HEK293T (cell line): ENCODE measurements at regions not wholly inside any gene's neighbourhood (a gene's known extent, or its start where the extent isn't known, plus 50 kb on each side); places are given as distances from the start of the nearest gene placed in this dataset.
"Not testable (repeated sequence)": the region's sequence is repeated elsewhere in the genome, so short reads cannot be mapped to it uniquely, and the experiment has no call there.

Experiments used
- CTCF ChIA-PET: fragments of 350-600 bp; formaldehyde crosslinking; extraction: SDS; loops from one replicate; lab custom pipeline; 2021; ENCODE audit warnings: antibody characterized with exemption, inconsistent platforms; lab: Yijun Ruan, JAX
- POLR2A ChIA-PET: fragments of 350-600 bp; formaldehyde crosslinking; extraction: SDS; loops from one replicate; lab custom pipeline; 2020; ENCODE audit warnings: antibody characterized with exemption, inconsistent platforms; lab: Yijun Ruan, JAX
- DNase-seq: peaks from one replicate; pipeline ENCODE4 v3.0.0; 2012; ENCODE audit warnings: mixed read lengths; ENCODE audit errors: extremely low spot score
- ARNT ChIP-seq: fragments of 450-650 bp; IDR thresholded peaks from 2 replicates; pipeline ENCODE4 v1.6.1; 2017; ENCODE audit warnings: mild to moderate bottlenecking
- BHLHE40 ChIP-seq: fragments of 450-650 bp; IDR thresholded peaks from 2 replicates; pipeline ENCODE4 v1.6.1; 2016; ENCODE audit warnings: mild to moderate bottlenecking, moderate library complexity, borderline replicate concordance
- CTBP1 ChIP-seq: fragments of 450-650 bp; IDR thresholded peaks from 2 replicates; pipeline ENCODE4 v1.6.1; 2016; ENCODE audit warnings: borderline replicate concordance
- ELF4 ChIP-seq: fragments of 450-650 bp; IDR thresholded peaks from 2 replicates; pipeline ENCODE4 v1.6.1; 2017; ENCODE audit warnings: antibody characterized with exemption
- FOXA1 ChIP-seq: fragments of 450-650 bp; IDR thresholded peaks from 2 replicates; pipeline ENCODE4 v1.6.1; 2016; ENCODE audit warnings: mild to moderate bottlenecking
- FOXK2 ChIP-seq: fragments of 450-650 bp; IDR thresholded peaks from 2 replicates; pipeline ENCODE4 v1.6.1; 2016; ENCODE audit warnings: mild to moderate bottlenecking
- FOXM1 ChIP-seq: fragments of 450-650 bp; IDR thresholded peaks from 2 replicates; pipeline ENCODE4 v1.6.1; 2017; ENCODE audit warnings: mild to moderate bottlenecking, borderline replicate concordance
- HDGF ChIP-seq: fragments of 450-650 bp; IDR thresholded peaks from 2 replicates; pipeline ENCODE4 v1.6.1; 2017; ENCODE audit warnings: antibody characterized with exemption, borderline replicate concordance
- L3MBTL2 ChIP-seq: fragments of 450-650 bp; conservative IDR thresholded peaks from 2 replicates; pipeline ENCODE4 v1.6.1; 2016; ENCODE audit warnings: mild to moderate bottlenecking
- LEF1 ChIP-seq: fragments of 450-650 bp; IDR thresholded peaks from 2 replicates; pipeline ENCODE4 v1.6.1; 2017; ENCODE audit warnings: mild to moderate bottlenecking, borderline replicate concordance
- NFRKB ChIP-seq: fragments of 450-650 bp; IDR thresholded peaks from 2 replicates; pipeline ENCODE4 v1.6.1; 2016; ENCODE audit warnings: mild to moderate bottlenecking, moderate library complexity
- SP1 ChIP-seq: fragments of 450-650 bp; IDR thresholded peaks from 2 replicates; pipeline ENCODE4 v1.6.1; 2017
- SUZ12 ChIP-seq: fragments of 450-650 bp; IDR thresholded peaks from 2 replicates; pipeline ENCODE4 v1.6.1; 2016; ENCODE audit warnings: mild to moderate bottlenecking
- TARDBP ChIP-seq: fragments of 450-650 bp; IDR thresholded peaks from 2 replicates; pipeline ENCODE4 v1.6.1; 2016
- ZNF384 ChIP-seq: fragments of 450-650 bp; IDR thresholded peaks from 2 replicates; pipeline ENCODE4 v1.6.1; 2016
- TF ChIP-seq, protein P1 (sequence below): fragments of 450-650 bp; IDR thresholded peaks from 2 replicates; pipeline ENCODE4 v1.6.1; 2016

DNA sequence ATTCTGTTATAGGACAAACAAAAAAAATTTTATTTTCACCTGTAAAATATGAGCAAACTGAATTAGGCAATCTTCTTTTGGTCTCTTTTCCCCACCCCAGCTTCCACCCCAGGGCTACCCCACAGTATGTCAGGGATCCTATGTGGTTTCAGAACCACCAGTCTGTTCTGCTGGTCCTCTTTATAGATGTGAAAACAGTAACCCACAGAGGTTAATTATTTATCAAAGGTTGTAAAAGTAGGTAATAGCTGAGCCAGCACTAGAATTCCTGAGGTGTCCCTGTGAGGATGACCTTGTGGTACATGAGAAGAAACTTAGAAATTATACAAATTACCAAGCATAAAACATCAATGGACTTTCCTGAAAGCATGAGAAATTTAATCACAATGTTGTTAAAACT, 428.7 kb downstream of the CNTNAP4 start:
- no peak for DNase-seq
- TF ChIP-seq CTBP1: no peak
- TF ChIP-seq ARNT: no peak
- TF ChIP-seq BHLHE40: no peak
- TF ChIP-seq SP1: no peak
- TF ChIP-seq SUZ12: no peak
- TF ChIP-seq HDGF: no peak
- no peak for TF ChIP-seq NFRKB
- TF ChIP-seq TARDBP: no peak
- TF ChIP-seq FOXM1: no peak
- TF ChIP-seq FOXA1: no peak
- no peak for TF ChIP-seq ELF4
- POLR2A ChIA-PET: no interaction called here
- CTCF ChIA-PET: no interaction called here

DNA sequence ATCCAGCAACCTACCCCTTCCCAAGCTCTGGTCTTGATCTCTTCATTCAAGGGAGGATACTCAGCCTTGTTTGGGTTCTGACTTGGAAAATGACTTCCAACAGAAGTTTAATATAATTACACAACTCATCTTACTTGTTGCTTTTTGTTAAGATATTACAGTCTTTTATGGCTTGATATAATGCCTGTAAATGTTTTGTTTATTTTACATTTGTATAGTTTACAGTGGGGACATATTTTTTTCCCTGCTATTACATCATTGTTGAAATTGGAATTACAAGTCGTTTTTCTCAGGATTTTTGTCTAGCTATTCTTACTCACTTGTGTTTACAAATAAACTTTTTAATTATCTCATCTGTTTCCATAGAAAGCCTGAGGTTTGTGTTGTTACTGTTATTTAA, 436.0 kb downstream of the CNTNAP4 start:
- ChIA-PET POLR2A (no interaction called here), CTCF (no interaction called here)
- DNase-seq: no peak
- TF ChIP-seq SP1 (no peak), FOXK2 (no peak), LEF1 (no peak), HDGF (no peak), FOXM1 (no peak)

DNA sequence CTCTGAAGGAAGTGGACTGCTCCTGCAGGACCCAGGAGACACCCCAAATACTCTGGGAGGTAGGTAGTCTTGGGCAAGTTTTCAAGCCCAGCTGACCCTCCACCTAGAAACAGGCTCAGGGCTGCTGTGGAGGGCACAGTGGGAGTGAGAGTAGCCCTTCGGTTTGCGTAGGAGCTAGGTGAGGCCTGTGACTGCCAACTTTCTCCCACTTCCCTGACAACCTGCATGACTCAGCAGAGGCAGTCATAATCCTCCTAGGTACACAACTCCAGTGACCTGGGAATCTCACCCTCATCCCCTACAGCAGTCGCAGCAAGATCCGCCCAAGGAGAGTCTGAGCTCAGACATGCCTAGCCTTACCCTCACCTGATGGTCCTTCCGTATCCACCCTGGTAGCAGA, 439.1 kb downstream of the CNTNAP4 start:
- DNase-seq, CTCF ChIA-PET, POLR2A ChIA-PET: not testable (repeated sequence)

DNA sequence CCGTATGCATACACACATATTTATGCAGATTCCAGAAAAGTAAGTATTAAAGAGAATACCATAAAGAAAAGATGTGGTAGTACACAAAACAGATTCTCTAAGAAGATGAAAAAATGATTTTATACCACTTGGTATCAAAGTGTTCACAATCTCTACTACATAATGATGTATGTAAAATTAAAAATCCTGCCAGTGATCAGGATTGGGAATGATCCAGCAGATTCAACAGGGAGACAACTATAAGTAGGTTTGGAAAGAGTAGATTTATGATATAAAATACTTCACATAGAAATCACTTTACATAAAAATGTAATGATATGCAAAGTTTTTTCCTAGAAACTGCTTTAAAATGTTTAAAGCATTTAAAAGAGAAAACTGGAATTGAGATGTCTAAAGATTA, 447.0 kb downstream of the CNTNAP4 start:
- TF ChIP-seq FOXM1 (no peak), ARNT (no peak), NFRKB (no peak), LEF1 (no peak), TARDBP (no peak), CTBP1 (no peak), BHLHE40 (no peak)
- DNase-seq: no peak
- ChIA-PET CTCF (no interaction called here), POLR2A (no interaction called here)

DNA sequence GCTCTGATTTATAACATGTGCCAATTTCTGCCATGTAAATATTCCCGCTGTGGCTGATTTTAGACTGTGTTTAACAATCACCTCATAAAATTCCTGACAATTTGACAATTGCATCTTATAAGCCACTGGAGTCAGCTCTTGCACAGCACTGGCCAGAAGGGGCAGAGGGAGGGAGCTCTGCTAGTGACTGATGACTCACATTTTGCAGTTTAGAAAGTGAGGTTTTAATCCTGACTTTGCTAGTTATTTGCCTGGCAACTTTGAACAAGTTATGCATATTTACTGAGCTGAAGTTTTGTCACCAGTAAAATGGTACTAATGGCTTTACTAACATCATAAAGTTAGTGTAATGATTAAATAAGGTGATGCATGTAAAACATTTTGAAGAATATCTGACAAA, 452.3 kb downstream of the CNTNAP4 start:
- peak; percentile 7 for DNase-seq
- no peak for TF ChIP-seq HDGF
- no peak for TF ChIP-seq ZNF384
- TF ChIP-seq LEF1: no peak
- TF ChIP-seq, protein P1, sequence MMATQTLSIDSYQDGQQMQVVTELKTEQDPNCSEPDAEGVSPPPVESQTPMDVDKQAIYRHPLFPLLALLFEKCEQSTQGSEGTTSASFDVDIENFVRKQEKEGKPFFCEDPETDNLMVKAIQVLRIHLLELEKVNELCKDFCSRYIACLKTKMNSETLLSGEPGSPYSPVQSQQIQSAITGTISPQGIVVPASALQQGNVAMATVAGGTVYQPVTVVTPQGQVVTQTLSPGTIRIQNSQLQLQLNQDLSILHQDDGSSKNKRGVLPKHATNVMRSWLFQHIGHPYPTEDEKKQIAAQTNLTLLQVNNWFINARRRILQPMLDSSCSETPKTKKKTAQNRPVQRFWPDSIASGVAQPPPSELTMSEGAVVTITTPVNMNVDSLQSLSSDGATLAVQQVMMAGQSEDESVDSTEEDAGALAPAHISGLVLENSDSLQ: no peak
- TF ChIP-seq NFRKB: no peak
- no peak for TF ChIP-seq TARDBP
- no peak for TF ChIP-seq L3MBTL2
- TF ChIP-seq ELF4: no peak
- no peak for TF ChIP-seq BHLHE40
- no peak for TF ChIP-seq SP1
- TF ChIP-seq FOXM1: no peak
- TF ChIP-seq ARNT: no peak
- no peak for TF ChIP-seq FOXA1
- no peak for TF ChIP-seq CTBP1
- TF ChIP-seq FOXK2: no peak
- ChIA-PET CTCF (no interaction called here), POLR2A (no interaction called here)

DNA sequence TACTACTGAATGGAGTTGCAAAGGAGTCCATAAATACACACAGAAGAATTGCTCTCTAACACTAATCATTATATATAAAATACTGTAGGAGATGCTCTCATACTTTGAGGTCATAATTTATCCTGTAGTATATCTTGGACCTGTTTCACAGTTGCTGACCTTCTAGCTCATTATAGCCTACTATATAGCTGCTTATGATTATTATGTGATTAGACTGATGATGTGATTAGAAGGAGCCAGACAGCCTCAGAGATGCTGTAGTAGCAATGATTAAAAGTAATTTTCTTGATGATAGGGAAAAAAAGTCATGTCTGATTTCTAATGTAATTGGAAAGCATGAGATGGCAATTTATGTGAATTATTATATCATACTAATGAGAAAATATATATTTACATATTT, 455.7 kb downstream of the CNTNAP4 start:
- POLR2A ChIA-PET: no interaction called here
- CTCF ChIA-PET: no interaction called here
- DNase-seq: no peak
- TF ChIP-seq ARNT (no peak), ZNF384 (no peak), HDGF (no peak), FOXK2 (no peak)

DNA sequence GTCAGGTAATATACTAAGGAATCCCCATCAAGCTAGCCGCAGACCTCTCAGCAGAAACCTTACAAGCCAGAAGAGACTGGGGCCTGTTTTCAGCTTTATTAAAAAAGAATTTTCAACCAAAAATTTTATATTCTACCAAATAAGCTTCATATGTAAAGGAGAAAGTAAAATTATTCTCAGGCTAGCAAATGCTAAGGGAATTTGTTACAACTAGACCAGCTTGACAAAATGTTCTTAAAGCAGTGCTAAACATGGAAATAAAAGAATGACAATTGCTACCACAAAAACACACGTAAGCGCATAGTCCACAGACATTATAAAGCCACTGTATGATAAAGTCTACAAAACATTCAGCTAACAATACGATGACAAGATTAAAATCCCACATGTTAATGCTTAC, 449.4 kb upstream of the MON1B start:
- CTCF ChIA-PET: no interaction called here
- DNase-seq: no peak
- TF ChIP-seq LEF1 (no peak), SUZ12 (no peak), ARNT (no peak), NFRKB (no peak), L3MBTL2 (no peak), FOXK2 (no peak), BHLHE40 (no peak), FOXA1 (no peak), ELF4 (no peak), SP1 (no peak), FOXM1 (no peak), TARDBP (no peak), ZNF384 (no peak), HDGF (no peak), CTBP1 (no peak)
- TF ChIP-seq, protein P1: no peak
- POLR2A ChIA-PET: no interaction called here
